Body of pancreas (tissue), 4 donors: ENCODE measurements at regions not wholly inside any gene's neighbourhood (a gene's known extent, or its start where the extent isn't known, plus 50 kb on each side); places are given as distances from the start of the nearest gene placed in this dataset.

Experiments used
- ATAC-seq: fragments of 150-250 bp; one replicate; pipeline ENCODE4 v1.9.1; 2016
- DNase-seq, 4 donors: peaks; one replicate each; pipeline ENCODE4 v3.0.0-alpha.2; 2019
- H3K27ac ChIP-seq, 4 donors: fragments of 200-600 bp; sonication (generic); 1 replicate in 3 of 4; 2 replicates in 1 of 4; pipeline versions ENCODE4 v1.5.1 to v1.6.1; 2016 to 2019; ENCODE audit warnings: mild to moderate bottlenecking in 1 of 4, mixed read lengths in 1 of 4, moderate library complexity in 1 of 4
- H3K27me3 ChIP-seq, 2 donors: fragments of 200-600 bp; sonication (generic); one replicate each; pipeline ENCODE4 v1.6.0; 2016; ENCODE audit warnings: mild to moderate bottlenecking in 1 of 2
- H3K36me3 ChIP-seq, 2 donors: fragments of 200-600 bp; sonication (generic); replicated peaks in 1 of 2; 2 replicates each; pipeline ENCODE4 v1.5.1; 2016; ENCODE audit warnings: low read depth in 2 of 2; ENCODE audit not compliant: insufficient read depth in 1 of 2
- H3K4me1 ChIP-seq: fragments of 200-600 bp; sonication (generic); one replicate; pipeline ENCODE4 v1.6.0; 2016
- H3K4me3 ChIP-seq, 2 donors: fragments of 200-600 bp; sonication (generic); 1 replicate in 1 of 2; 2 replicates in 1 of 2; pipeline ENCODE4 v1.5.1; 2016 to 2019
- H3K9me3 ChIP-seq, 3 donors: fragments of 200-600 bp; sonication (generic); 1 replicate in 2 of 3; 2 replicates in 1 of 3; pipeline ENCODE4 v1.5.1; 2016
- CTCF ChIP-seq, 7 experiments: fragments of 450-650 bp in 4 of 7; fragments of 200-600 bp in 3 of 7; sonication (generic) in 3 of 7; IDR thresholded peaks; one replicate each; pipeline ENCODE4 v1.5.1; 2016 to 2019; ENCODE audit warnings: antibody characterized with exemption in 7 of 7
- POLR2A ChIP-seq, 3 donors: fragments of 450-650 bp; IDR thresholded peaks; one replicate each; pipeline ENCODE4 v1.6.1; 2016; ENCODE audit warnings: antibody characterized with exemption in 3 of 3, mild to moderate bottlenecking in 2 of 3
- WGBS, 2 donors: methylation state at CpG; one replicate each; pipeline ENCODE4 v1.1.5; 2017; 5-methylcytosine and 5-hydroxymethylcytosine counted together
- intact Hi-C: fragments of 100-400 bp; cut with DNase I; formaldehyde crosslinking; loops from one replicate; pipeline ENCODE4 v1.15.1; 2023

- H3K36me3 ChIP-seq, result no peaks in the 10 kb centered on the region
- TF ChIP-seq POLR2A (IDR thresholded peaks at IDR 0.05), result no peak
- TF ChIP-seq CTCF (IDR thresholded peaks at IDR 0.05), result no peak
- ATAC-seq (no peak), DNase-seq (no peak)
- H3K4me3 ChIP-seq, result no peak overlapping the region
- no peaks in the 10 kb centered on the region for H3K27me3 ChIP-seq
- no peak overlapping the region for H3K27ac ChIP-seq
- no peaks in the 10 kb centered on the region for H3K4me1 ChIP-seq
- no peaks in the 10 kb centered on the region for H3K9me3 ChIP-seq
- 42 to 53% methylated on average over 3 of the region's 3 CpGs for WGBS, 2 donors
- intact Hi-C loops, result no loop called here
These were observed 75.1 kb upstream of the FAM216B start for GRCh38 chr13:42706286-42706685.

GRCh38 chr13:42707048-42707447 lies 74.3 kb upstream of the FAM216B start:
- WGBS, 2 donors, result 52 to 67% methylated on average over 4 of the region's 4 CpGs
- H3K9me3 ChIP-seq, result no peaks in the 10 kb centered on the region
- DNase-seq (no peak), ATAC-seq (no peak)
- H3K4me1 ChIP-seq, result no peaks in the 10 kb centered on the region
- H3K4me3 ChIP-seq, result no peak overlapping the region
- intact Hi-C loops, result no loop called here
- no peaks in the 10 kb centered on the region for H3K27me3 ChIP-seq
- H3K36me3 ChIP-seq, result no peaks in the 10 kb centered on the region
- TF ChIP-seq CTCF (IDR thresholded peaks at IDR 0.05) (no peak), POLR2A (IDR thresholded peaks at IDR 0.05) (no peak)
- H3K27ac ChIP-seq, result no peak overlapping the region

GRCh38 chr13:42707586-42707985 lies 73.8 kb upstream of the FAM216B start:
- intact Hi-C loops, result no loop called here
- no peaks in the 10 kb centered on the region for H3K4me1 ChIP-seq
- H3K9me3 ChIP-seq, result no peaks in the 10 kb centered on the region
- no peaks in the 10 kb centered on the region for H3K36me3 ChIP-seq
- no peaks in the 10 kb centered on the region for H3K27me3 ChIP-seq
- H3K4me3 ChIP-seq, result no peak overlapping the region
- no peak overlapping the region for H3K27ac ChIP-seq
- TF ChIP-seq CTCF (IDR thresholded peaks at IDR 0.05), result no peak
- no peak for TF ChIP-seq POLR2A (IDR thresholded peaks at IDR 0.05)
- DNase-seq (no peak), ATAC-seq (no peak)
- WGBS, 2 donors, result 70 to 71% methylated on average over 4 of the region's 4 CpGs

- WGBS, 2 donors, result 76 to 78% methylated on average over 4 of the region's 4 CpGs
- intact Hi-C loops, result no loop called here
- Histone ChIP-seq H3K36me3 (no peaks in the 10 kb centered on the region), H3K27ac (no peak overlapping the region), H3K27me3 (no peaks in the 10 kb centered on the region), H3K9me3 (no peaks in the 10 kb centered on the region), H3K4me3 (no peak overlapping the region), H3K4me1 (no peaks in the 10 kb centered on the region)
- TF ChIP-seq POLR2A (IDR thresholded peaks at IDR 0.05), result no peak
- no peak for TF ChIP-seq CTCF (IDR thresholded peaks at IDR 0.05)
- ATAC-seq (no peak), DNase-seq (no peak)
These were observed 73.0 kb upstream of the FAM216B start for GRCh38 chr13:42708391-42708790.

- WGBS, 2 donors, result 81 to 85% methylated on average over 2 of the region's 2 CpGs
- DNase-seq (no peak), ATAC-seq (no peak)
- Histone ChIP-seq H3K4me1 (no peaks in the 10 kb centered on the region), H3K9me3 (no peaks in the 10 kb centered on the region), H3K27ac (no peak overlapping the region), H3K27me3 (no peaks in the 10 kb centered on the region), H3K4me3 (no peak overlapping the region), H3K36me3 (no peaks in the 10 kb centered on the region)
- no peak for TF ChIP-seq CTCF (IDR thresholded peaks at IDR 0.05)
- TF ChIP-seq POLR2A (IDR thresholded peaks at IDR 0.05), result no peak
- intact Hi-C loops, result no loop called here
These were observed 72.1 kb upstream of the FAM216B start for GRCh38 chr13:42709276-42709675.
